Stimulated activated naive B cell treated with anti-CD40 and anti-IgM and Interleukin-4, amounts not matched to agents 10 μg/mL and 1 μg/mL and 100 μg/mL, for 72 hours (primary cell): ENCODE measurements at regions not wholly inside any gene's neighbourhood (a gene's known extent, or its start where the extent isn't known, plus 50 kb on each side); places are given as distances from the start of the nearest gene placed in this dataset.

Source experiments
- ATAC-seq, 2 donors: fragments of 150-1000 bp; cut with Tn5 transposase; replicated peaks; 2 replicates each; pipeline ENCODE4 v1.10.0; 2021; ENCODE audit warnings: moderate library complexity in 1 of 2
- DNase-seq: peaks from one replicate; pipeline ENCODE4 v3.0.0; 2021
- H3K27ac Mint-ChIP-seq: one replicate; pipeline ENCODE4 v1.8.0; 2022; ENCODE audit warnings: mild to moderate bottlenecking, mixed read lengths
- H3K27me3 Mint-ChIP-seq, 2 donors: one replicate each; pipeline ENCODE4 v1.8.0; 2022; ENCODE audit warnings: mixed read lengths in 2 of 2
- H3K36me3 Mint-ChIP-seq, 2 donors: one replicate each; pipeline ENCODE4 v1.8.0; 2022; ENCODE audit warnings: mixed read lengths in 2 of 2, mild to moderate bottlenecking in 1 of 2
- H3K4me1 Mint-ChIP-seq, 2 donors: one replicate each; pipeline ENCODE4 v1.8.0; 2022; ENCODE audit warnings: mixed read lengths in 2 of 2, mild to moderate bottlenecking in 1 of 2
- H3K4me3 Mint-ChIP-seq, 2 donors: one replicate each; pipeline ENCODE4 v1.8.0; 2022; ENCODE audit warnings: mild to moderate bottlenecking in 2 of 2, mixed read lengths in 2 of 2, moderate library complexity in 1 of 2
- H3K9me3 Mint-ChIP-seq, 2 donors: one replicate each; pipeline ENCODE4 v1.8.0; 2022; ENCODE audit warnings: mixed read lengths in 2 of 2, mild to moderate bottlenecking in 1 of 2

DNA sequence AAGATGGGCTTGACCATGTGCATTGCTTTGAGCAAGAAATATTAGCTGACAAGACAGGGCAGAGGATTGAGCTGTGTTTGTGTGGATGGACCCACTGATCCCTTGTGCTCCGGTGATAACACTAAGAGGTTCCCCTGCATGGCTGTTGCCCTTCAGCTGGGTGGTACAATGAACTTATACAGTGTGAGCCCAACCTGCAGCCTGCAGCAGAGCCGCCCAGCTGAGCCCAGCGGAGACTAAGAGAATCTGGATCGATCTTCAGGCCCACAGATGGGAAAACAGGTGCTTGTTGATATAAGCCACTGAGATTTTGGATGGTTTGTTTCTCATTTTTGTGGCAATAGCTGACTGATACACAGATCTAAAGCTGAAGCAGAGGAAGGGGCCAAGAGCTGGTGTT lies 177.4 kb upstream of the SYT13 start:
- no peaks in the 10 kb centered on the region for H3K36me3 Mint-ChIP-seq
- H3K27ac Mint-ChIP-seq, result no peak overlapping the region
- no peaks in the 10 kb centered on the region for H3K9me3 Mint-ChIP-seq
- no peak overlapping the region for H3K4me3 Mint-ChIP-seq
- no peak for DNase-seq
- no peak for ATAC-seq
- H3K4me1 Mint-ChIP-seq, result no peaks in the 10 kb centered on the region
- peaks cover 3 to 14% of the 10 kb centered on the region in 2 donors for H3K27me3 Mint-ChIP-seq

DNA sequence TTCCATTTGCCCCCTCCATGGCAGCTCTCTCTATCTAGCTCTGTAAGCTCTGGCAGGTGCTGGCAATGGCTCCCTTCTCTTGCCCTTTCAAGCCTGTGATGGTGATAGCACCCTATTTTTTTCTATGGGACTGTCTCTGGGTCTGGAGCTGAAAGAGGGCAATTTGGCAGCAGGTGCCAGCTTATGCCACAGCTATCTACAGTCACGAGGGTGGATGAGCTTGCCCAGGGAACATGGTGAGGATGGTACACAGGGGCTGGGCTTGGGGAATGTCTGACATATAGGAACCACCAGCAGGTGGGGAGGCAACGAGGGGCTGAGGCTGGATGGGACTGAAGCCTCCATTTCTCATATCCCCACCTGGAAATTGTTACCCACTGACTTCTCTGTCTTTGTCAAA lies 175.4 kb upstream of the SYT13 start:
- H3K27ac Mint-ChIP-seq, result no peak overlapping the region
- no peaks in the 10 kb centered on the region for H3K9me3 Mint-ChIP-seq
- peaks cover 8 to 14% of the 10 kb centered on the region in 2 donors for H3K27me3 Mint-ChIP-seq
- no peak overlapping the region for H3K4me3 Mint-ChIP-seq
- ATAC-seq (no peak), DNase-seq (no peak)
- no peaks in the 10 kb centered on the region for H3K4me1 Mint-ChIP-seq
- no peaks in the 10 kb centered on the region for H3K36me3 Mint-ChIP-seq

DNA sequence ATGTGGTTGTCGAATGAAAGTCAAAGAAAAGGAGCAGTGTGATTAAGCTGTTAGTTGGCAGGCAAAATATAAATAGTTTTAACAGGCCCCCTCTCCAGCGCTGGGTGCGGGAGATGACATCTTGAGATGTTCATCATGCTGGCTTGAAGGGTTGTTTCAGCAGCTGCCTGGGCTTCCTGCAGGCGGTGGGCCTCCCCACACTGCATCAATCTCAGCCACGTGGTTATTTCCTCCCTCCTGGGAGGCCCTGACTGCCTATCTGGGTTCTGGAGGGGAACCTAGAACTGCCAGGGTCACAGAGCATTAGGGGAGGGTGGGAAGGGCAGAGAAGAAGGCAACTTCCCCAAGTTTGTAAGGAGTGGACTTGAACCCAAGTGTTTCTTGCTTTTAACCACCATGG lies 173.3 kb upstream of the SYT13 start:
- ATAC-seq, result no peak
- peaks cover 18 to 22% of the 10 kb centered on the region in 2 donors for H3K27me3 Mint-ChIP-seq
- no peaks in the 10 kb centered on the region for H3K9me3 Mint-ChIP-seq
- DNase-seq, result no peak
- H3K4me3 Mint-ChIP-seq, result no peak overlapping the region
- no peak overlapping the region for H3K27ac Mint-ChIP-seq
- H3K4me1 Mint-ChIP-seq, result no peaks in the 10 kb centered on the region
- no peaks in the 10 kb centered on the region for H3K36me3 Mint-ChIP-seq

DNA sequence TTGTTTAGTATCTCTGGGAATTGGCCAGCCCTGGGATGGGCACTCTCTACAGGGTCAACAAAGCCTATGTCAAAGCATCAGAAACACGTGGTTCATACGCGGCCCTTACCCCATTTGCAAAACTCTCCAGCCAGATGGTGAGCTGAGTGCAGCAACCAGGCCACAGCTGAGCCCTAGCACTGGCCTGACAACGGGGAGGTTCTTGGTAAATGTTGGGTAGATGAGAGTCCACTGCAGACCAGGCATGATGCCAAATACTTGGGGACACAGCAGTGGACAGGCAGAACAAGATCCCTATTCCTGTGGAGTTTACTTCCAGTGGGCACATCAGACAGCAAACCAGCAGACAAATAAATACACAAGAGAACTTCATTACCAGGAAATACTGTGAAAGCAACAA lies 172.1 kb upstream of the SYT13 start:
- no peak for DNase-seq
- Mint-ChIP-seq H3K9me3 (no peaks in the 10 kb centered on the region), H3K36me3 (no peaks in the 10 kb centered on the region), H3K27me3 (peaks cover 18 to 22% of the 10 kb centered on the region in 2 donors), H3K4me1 (no peaks in the 10 kb centered on the region), H3K4me3 (no peak overlapping the region), H3K27ac (no peak overlapping the region)
- ATAC-seq, result no peak

DNA sequence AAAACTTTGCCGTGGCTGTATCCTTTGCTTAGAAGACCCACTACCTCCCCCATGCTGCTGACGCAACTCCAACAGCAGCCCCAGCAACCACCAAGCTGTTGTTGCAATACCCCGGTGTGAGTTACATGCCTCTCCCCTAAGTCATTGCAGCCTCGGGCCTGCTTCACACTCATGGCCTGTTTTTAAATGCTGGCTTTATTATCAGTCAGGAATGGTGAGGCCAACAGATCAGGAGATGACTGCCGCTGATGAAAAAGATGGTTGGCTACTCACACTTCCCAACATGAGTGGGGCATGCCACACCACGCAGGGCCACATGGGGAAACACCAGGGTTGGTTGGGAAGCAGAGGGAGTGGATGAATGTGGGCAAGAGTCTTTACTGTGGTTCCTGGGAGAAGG lies 171.5 kb upstream of the SYT13 start:
- DNase-seq, result no peak
- no peak for ATAC-seq
- Mint-ChIP-seq H3K4me1 (no peaks in the 10 kb centered on the region), H3K9me3 (no peaks in the 10 kb centered on the region), H3K4me3 (no peak overlapping the region), H3K36me3 (no peaks in the 10 kb centered on the region), H3K27me3 (peaks cover 18 to 22% of the 10 kb centered on the region in 2 donors), H3K27ac (no peak overlapping the region)

DNA sequence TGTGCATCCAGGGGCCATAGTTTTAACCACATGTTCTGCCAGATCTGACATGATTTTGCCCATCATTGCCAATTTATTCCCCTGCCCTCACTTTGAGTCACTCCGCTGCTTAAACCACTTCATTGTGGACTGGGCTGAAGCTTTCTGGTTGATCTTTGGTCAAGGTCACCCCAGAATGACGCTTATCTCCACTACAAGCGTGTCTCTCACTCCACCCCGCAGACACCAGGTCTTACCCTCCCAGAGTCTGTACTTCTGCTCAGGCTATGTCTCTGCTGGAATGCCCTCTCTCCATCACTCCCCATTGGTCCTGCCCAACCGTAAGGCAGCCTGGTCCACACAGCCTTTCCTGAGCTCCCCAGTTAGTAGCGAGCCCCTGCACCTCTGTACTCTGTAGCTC lies 170.5 kb upstream of the SYT13 start:
- Mint-ChIP-seq H3K27me3 (peaks cover 14 to 22% of the 10 kb centered on the region in 2 donors), H3K4me1 (no peaks in the 10 kb centered on the region), H3K36me3 (no peaks in the 10 kb centered on the region), H3K9me3 (no peaks in the 10 kb centered on the region), H3K27ac (peak overlapping the region; percentile 20), H3K4me3 (no peak overlapping the region)
- ATAC-seq (no peak), DNase-seq (no peak)

DNA sequence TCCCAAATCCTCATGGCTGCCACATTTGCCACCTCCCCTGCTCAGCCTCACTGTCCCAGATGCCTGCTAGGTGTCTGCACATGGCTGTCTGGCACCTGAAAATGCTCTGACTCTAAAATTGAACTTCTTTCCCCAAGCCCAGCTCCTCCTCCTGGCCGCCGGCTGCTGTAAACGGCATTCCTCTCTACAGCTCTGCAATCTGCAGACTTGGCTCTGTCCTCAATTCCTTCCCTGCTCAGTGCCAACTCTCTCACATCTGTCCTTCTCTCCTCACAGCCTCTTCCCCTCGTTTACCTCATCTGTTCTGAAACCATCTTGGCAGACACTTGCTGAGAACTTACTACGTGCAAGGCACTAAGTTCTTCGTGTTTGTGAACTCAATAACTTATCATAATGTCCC lies 169.4 kb upstream of the SYT13 start:
- Mint-ChIP-seq H3K27ac (no peak overlapping the region), H3K36me3 (no peaks in the 10 kb centered on the region), H3K4me3 (no peak overlapping the region), H3K4me1 (no peaks in the 10 kb centered on the region), H3K27me3 (peaks cover 10 to 19% of the 10 kb centered on the region in 2 donors), H3K9me3 (no peaks in the 10 kb centered on the region)
- no peak for DNase-seq
- ATAC-seq, result no peak

DNA sequence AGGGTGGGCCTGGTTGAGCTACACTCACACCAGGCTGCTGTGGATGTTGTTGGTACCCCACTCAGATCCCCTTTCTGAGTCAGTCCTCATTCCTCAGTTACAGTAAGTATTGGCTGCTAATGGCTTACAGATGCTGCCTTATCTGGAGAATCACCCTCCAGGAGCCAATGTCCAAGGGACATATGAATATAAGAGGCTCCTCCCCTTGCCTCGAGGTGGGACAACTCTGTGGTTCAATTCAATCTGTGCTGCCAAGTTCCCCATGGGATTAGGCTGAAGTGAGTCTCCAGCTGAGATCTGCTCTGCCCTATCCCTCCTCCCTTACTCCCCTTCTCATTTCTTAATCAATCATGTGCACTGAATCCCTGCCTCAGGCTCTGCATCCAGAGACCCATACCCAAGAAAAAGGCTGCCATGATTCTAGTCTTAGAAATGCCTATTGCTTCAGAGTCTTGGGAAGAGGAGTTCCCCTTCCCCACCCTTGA lies 168.8 kb upstream of the SYT13 start:
- peaks cover 10 to 19% of the 10 kb centered on the region in 2 donors for H3K27me3 Mint-ChIP-seq
- no peak overlapping the region for H3K27ac Mint-ChIP-seq
- H3K9me3 Mint-ChIP-seq, result no peaks in the 10 kb centered on the region
- no peaks in the 10 kb centered on the region for H3K36me3 Mint-ChIP-seq
- ATAC-seq (no peak), DNase-seq (no peak)
- H3K4me1 Mint-ChIP-seq, result no peaks in the 10 kb centered on the region
- no peak overlapping the region for H3K4me3 Mint-ChIP-seq

DNA sequence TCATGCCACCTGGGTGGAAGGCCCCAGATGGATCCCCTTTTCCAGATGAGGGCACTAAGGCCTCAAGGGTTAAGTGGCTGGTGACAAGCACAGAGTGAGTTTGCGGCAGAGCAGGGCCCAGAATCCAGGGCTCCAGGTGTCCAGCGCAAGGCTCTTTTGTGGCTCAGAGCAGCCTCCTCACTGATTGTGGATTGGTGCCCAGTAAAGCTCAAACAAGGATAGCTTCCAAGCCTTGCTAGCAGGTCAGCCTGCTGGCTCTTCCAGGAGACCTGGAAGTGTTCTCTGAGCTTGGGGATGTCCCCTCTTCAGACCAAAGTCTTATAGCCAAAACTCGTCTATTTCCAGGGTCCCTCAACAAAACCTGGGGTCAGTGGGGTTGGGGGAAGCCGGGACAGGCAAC lies 167.6 kb upstream of the SYT13 start:
- peaks cover 10 to 19% of the 10 kb centered on the region in 2 donors for H3K27me3 Mint-ChIP-seq
- H3K4me1 Mint-ChIP-seq, result no peaks in the 10 kb centered on the region
- H3K36me3 Mint-ChIP-seq, result no peaks in the 10 kb centered on the region
- DNase-seq (no peak), ATAC-seq (no peak)
- no peaks in the 10 kb centered on the region for H3K9me3 Mint-ChIP-seq
- H3K4me3 Mint-ChIP-seq, result no peak overlapping the region
- no peak overlapping the region for H3K27ac Mint-ChIP-seq

DNA sequence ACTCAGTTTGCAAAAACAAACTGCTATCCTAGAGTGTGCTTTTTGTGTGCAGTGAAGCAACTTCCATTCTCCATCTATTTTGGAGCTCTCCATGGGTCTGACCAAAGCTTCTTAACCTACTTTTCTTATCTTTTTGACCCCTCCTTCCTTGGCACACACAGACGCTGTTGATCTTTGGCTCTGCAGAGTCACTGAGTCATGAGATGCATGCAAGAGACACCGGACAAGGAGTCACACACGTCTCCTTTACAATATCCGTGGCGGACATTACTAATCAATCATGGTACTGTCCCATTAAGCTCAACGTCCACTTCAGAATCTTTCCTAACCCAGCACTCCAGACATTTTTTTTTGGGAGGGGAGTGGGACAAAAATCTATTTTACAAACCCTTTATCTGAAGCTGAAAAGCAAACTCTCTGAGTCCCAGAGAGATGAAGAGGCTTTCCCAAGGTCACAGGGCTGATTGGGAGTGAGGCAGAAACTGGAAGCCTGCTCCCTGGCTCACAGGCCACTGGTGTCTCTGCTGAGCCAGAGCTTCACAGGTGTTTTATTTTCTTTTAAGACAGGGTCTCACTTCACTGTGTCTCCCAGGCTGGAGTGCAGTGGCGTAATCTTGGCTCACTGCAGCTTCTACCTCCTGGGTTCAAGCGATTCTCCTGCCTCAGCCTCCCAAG lies 165.8 kb upstream of the SYT13 start:
- DNase-seq (no peak), ATAC-seq (no peak)
- Mint-ChIP-seq H3K4me1 (no peaks in the 10 kb centered on the region), H3K27me3 (peaks cover 10 to 14% of the 10 kb centered on the region in 2 donors), H3K27ac (no peak overlapping the region), H3K36me3 (no peaks in the 10 kb centered on the region), H3K9me3 (no peaks in the 10 kb centered on the region), H3K4me3 (no peak overlapping the region)

DNA sequence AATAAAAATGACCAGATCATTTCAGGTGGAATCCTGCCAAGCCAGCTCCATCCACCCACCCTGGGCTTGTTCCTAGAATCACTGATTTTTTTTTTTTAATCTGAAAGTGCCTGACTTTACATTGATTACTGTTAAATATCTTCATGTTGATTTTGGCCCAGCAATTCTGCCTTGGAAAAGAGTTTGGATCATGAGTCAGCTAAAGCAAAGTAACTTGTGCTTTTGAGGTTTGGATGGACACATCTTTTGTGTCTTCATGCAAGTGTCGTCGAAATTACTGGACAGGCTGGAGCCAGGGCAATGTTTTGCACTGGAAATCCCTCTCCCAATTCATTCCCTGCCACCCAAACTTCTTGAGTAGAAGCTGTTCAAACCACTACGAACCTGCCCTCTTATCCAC lies 164.0 kb upstream of the SYT13 start:
- ATAC-seq (no peak), DNase-seq (no peak)
- Mint-ChIP-seq H3K27me3 (peaks cover 8% of the 10 kb centered on the region in 2 donors), H3K4me3 (no peak overlapping the region), H3K27ac (no peak overlapping the region), H3K4me1 (no peaks in the 10 kb centered on the region), H3K36me3 (no peaks in the 10 kb centered on the region), H3K9me3 (no peaks in the 10 kb centered on the region)

DNA sequence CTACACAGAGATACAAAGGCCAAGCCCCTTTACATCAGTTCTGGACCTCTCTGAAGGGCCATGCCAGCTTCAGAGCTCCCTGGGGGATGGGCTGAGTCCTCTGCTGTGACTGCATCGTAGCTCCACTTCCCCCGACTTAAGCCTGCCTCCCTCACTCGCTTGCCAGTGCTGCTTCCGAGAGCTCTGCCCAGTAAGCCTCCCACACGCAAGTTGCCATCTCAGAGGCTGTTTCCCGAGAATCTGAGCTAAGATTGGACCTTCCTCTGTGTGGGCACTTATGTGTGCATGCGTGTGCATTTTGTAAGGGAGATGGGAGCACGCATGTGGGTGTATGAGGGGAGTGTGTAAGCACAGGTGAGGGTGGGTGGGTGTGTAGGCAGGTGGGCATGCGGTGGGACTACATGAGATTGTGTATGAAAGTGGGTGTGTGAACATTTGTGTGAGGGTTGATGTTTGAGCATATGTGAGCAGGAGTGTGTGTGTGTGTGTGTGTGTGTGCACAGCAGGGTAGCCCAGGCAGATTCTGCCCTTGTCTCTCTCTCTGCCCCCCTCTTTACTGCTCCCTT lies 163.0 kb upstream of the SYT13 start:
- H3K27ac Mint-ChIP-seq, result no peak overlapping the region
- no peak overlapping the region for H3K4me3 Mint-ChIP-seq
- ATAC-seq, result no peak
- no peaks in the 10 kb centered on the region for H3K9me3 Mint-ChIP-seq
- H3K4me1 Mint-ChIP-seq, result no peaks in the 10 kb centered on the region
- no peak for DNase-seq
- H3K36me3 Mint-ChIP-seq, result no peaks in the 10 kb centered on the region
- H3K27me3 Mint-ChIP-seq, result peaks cover 5 to 7% of the 10 kb centered on the region in 2 donors

DNA sequence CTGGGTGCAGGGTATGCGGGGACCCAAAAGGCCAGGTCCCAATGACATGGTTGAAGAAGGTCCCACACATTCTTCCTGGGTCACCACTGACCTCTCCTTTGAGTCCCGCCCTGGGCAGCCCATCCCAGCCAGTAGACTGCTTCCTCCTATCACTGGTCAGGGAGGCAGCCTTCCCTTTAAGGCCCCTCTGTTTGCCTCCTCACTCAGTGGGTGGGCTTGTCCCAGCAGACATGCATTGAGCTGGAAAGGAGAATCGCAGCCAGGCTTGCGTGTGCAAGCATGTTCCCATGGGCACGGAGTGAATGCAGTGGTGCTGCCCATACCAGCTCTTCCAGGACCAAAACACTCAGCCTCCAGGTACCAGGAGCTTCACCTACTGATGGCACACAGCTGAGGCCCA lies 162.4 kb upstream of the SYT13 start:
- Mint-ChIP-seq H3K4me3 (no peak overlapping the region), H3K27ac (no peak overlapping the region), H3K4me1 (no peaks in the 10 kb centered on the region), H3K36me3 (no peaks in the 10 kb centered on the region), H3K9me3 (no peaks in the 10 kb centered on the region), H3K27me3 (peaks cover 5 to 9% of the 10 kb centered on the region in 2 donors)
- ATAC-seq (no peak), DNase-seq (no peak)

DNA sequence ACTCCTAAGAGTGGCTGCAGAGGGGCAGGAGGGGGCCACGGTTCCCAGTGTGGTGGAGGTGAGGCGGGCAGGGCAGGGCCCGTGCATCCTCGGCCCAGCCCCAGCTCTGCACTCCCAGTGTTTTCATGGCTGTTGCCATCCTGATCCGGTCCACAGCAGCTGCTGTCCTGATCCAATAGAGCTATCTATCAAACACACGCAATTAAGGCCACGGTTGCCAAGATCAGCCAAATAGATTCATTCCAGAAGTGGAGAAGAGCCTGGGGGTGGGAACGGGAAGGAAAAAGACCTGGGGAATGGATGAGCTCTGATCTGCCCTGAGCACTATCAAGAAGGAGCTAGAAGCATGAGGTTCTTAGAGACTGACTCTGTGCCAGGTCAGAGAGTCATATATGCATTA lies 160.9 kb upstream of the SYT13 start:
- no peaks in the 10 kb centered on the region for H3K9me3 Mint-ChIP-seq
- peaks cover 13 to 15% of the 10 kb centered on the region in 2 donors for H3K27me3 Mint-ChIP-seq
- no peaks in the 10 kb centered on the region for H3K4me1 Mint-ChIP-seq
- H3K36me3 Mint-ChIP-seq, result no peaks in the 10 kb centered on the region
- no peak overlapping the region for H3K27ac Mint-ChIP-seq
- ATAC-seq, result no peak
- no peak for DNase-seq
- no peak overlapping the region for H3K4me3 Mint-ChIP-seq

DNA sequence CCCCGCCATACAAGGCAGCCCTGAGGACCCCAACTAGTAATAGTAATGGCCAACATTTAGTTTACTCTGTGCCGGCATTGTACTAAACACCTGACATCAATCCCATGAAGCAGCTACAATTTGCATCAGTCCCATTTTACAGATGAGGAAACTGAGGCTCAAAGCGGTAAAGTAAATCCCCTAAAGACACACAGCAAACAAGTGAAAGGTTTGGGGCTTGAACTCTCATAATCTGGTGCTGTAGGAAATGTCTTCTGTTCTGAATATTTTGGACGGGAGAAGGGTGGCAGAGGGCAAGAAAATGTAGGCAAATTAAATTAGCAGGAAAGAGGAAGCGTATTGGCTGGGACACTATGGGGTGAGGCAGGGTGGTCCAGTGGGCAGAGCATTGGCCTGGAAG lies 160.3 kb upstream of the SYT13 start:
- no peaks in the 10 kb centered on the region for H3K4me1 Mint-ChIP-seq
- H3K4me3 Mint-ChIP-seq, result no peak overlapping the region
- H3K27ac Mint-ChIP-seq, result no peak overlapping the region
- no peaks in the 10 kb centered on the region for H3K36me3 Mint-ChIP-seq
- no peak for DNase-seq
- H3K27me3 Mint-ChIP-seq, result peaks cover 13 to 15% of the 10 kb centered on the region in 2 donors
- no peaks in the 10 kb centered on the region for H3K9me3 Mint-ChIP-seq
- ATAC-seq, result no peak
